ENCODE measurements at regions not wholly inside any gene's neighbourhood (a gene's known extent, or its start where the extent isn't known, plus 50 kb on each side); places are given as distances from the start of the nearest gene placed in this dataset.

DNA sequence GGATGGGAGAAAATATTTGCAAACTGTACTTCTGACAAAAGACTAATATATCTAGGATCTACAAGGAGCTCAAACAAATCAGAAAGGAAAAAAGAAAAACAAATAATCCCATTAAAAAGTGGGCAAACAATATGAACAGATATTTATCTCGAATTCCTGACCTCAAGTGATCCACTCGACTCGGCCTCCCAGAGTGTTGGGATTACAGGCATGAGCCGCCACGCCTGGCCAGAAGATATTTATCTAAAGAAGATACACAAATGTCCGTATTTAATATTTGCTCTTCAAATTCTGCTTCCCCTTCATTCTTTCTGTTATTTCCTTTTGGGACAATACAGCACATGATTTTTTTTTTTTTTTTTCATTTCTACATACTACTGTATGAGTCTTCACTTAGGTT lies 151.7 kb upstream of the GRM7 start:
- TF ChIP-seq, protein P1, sequence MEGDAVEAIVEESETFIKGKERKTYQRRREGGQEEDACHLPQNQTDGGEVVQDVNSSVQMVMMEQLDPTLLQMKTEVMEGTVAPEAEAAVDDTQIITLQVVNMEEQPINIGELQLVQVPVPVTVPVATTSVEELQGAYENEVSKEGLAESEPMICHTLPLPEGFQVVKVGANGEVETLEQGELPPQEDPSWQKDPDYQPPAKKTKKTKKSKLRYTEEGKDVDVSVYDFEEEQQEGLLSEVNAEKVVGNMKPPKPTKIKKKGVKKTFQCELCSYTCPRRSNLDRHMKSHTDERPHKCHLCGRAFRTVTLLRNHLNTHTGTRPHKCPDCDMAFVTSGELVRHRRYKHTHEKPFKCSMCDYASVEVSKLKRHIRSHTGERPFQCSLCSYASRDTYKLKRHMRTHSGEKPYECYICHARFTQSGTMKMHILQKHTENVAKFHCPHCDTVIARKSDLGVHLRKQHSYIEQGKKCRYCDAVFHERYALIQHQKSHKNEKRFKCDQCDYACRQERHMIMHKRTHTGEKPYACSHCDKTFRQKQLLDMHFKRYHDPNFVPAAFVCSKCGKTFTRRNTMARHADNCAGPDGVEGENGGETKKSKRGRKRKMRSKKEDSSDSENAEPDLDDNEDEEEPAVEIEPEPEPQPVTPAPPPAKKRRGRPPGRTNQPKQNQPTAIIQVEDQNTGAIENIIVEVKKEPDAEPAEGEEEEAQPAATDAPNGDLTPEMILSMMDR (IDR thresholded peaks at IDR 0.05), result no peak
- intact Hi-C loops (cut with DNase I), result no loop called here
- Histone ChIP-seq H3K4me1 (no peaks in the 10 kb centered on the region), H3K27ac (no peak overlapping the region), H3K27me3 (ENCODE audit: low read depth) (no peaks in the 10 kb centered on the region), H3K36me3 (no peaks in the 10 kb centered on the region), H3K4me3 (no peak overlapping the region), H3K9me3 (no peaks in the 10 kb centered on the region)
- DNase-seq, result no peak
- ATAC-seq, result no peak

DNA sequence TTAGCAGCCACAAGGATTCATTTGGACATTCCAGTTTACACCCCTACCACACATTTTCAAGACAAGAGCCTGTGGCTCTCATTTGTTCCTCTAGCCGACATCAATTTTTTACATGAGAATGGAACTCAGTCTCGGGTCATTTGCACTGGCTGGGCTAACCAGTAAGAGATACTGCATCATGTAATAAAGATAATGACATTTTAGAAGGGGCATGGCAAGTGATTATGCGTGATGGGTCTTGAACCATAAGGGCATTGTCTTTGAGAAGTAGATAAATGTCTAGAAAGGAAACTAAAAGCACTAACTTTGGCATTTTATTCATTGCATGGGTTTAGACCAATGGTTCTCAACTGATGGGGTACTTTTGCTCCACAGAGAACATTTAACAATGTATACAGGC lies 146.0 kb upstream of the GRM7 start:
- intact Hi-C loops (cut with DNase I), result no loop called here
- Histone ChIP-seq H3K4me3 (no peak overlapping the region), H3K27ac (no peak overlapping the region), H3K27me3 (ENCODE audit: low read depth) (no peaks in the 10 kb centered on the region), H3K36me3 (no peaks in the 10 kb centered on the region), H3K9me3 (no peaks in the 10 kb centered on the region), H3K4me1 (no peaks in the 10 kb centered on the region)
- TF ChIP-seq, protein P1 (IDR thresholded peaks at IDR 0.05), result no peak
- DNase-seq, result no peak
- ATAC-seq, result no peak

DNA sequence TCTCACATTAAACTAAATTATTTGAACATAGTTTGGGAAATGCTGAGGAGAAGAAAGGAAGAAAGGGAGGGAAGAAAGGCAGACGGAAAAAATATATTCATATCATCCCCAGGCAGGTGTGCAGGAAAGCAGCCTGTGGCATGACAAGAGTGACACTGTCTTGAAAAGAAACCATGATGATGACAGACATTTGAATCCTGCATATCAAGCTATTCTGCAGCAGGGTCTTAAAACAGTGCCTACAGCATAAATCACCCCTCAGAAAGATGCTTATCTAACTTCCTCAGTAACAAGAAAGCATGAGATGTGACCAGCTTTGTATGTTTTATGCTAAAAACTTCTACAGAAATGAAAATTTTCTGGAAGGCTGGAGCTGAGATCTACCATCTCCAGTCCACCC lies 144.5 kb upstream of the GRM7 start:
- Histone ChIP-seq H3K4me3 (no peak overlapping the region), H3K27ac (no peak overlapping the region), H3K9me3 (no peaks in the 10 kb centered on the region), H3K36me3 (no peaks in the 10 kb centered on the region), H3K27me3 (ENCODE audit: low read depth) (no peaks in the 10 kb centered on the region), H3K4me1 (no peaks in the 10 kb centered on the region)
- DNase-seq, result no peak
- intact Hi-C loops (cut with DNase I), result no loop called here
- no peak for ATAC-seq
- TF ChIP-seq, protein P1 (IDR thresholded peaks at IDR 0.05), result no peak

DNA sequence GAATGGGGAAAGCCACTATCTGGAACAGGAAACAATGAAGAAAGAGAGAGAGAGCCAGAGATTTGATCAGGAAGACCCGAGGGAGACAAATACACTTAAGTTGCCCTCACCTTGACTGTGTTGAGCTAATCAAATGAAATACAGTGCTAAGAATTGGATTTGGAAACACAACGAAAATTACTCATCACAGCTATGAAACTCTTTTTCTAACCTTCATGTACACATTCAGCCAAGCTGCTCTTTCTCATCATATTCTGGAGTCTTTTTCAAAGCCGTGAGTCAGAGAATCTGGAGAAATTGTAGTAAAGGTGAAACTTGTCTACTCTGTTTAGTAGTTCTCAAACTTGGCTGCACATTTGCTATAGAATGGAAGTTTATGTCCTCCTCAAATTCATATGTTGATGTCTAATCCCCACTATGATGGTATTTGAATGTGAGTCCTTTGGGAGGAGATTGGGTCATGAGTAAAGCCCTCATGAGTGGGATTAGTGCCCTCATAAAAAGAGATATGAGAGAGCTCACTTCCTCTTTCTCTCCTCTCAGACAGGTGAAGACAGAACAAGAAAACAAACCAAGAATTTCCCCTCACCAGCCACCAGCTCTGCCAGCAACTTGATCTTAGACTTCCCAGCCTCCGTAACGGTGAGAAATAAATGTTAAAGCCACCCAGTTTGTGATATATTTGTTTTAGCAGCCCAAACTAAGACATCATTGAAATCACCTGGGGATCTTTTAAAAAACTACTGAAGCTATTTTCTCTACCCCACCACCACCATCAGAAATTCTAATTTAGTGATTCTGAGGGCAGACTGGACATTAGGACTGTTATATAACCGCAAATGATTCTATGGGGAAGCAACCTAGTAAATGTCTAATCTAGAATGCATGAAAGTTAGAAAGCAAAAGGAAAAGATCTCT lies 143.6 kb upstream of the GRM7 start:
- no peak for ATAC-seq

DNA sequence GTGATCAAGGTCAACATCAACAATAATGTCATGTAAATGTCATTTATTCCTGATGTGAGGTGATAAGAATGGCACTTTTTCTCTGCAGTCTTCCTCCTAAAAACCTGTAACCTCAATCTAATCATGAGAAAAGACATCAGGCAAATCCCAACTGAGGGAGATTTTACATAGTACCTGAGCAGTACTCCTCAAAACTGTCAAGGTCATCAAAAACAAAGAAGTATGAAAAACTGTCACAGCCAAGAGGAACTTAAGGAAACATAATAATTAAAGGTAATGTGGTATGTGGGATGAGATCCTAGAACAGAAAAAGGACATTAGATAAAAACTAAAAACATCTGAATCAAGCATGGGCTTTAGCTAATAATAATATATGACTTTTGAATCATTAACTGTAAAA lies 140.9 kb upstream of the GRM7 start:
- DNase-seq (no peak), ATAC-seq (no peak)
- H3K36me3 ChIP-seq, result no peaks in the 10 kb centered on the region
- H3K4me1 ChIP-seq, result no peaks in the 10 kb centered on the region
- no peak overlapping the region for H3K4me3 ChIP-seq
- intact Hi-C loops (cut with DNase I), result no loop called here
- H3K27me3 ChIP-seq (ENCODE audit: low read depth), result no peaks in the 10 kb centered on the region
- no peak overlapping the region for H3K27ac ChIP-seq
- no peaks in the 10 kb centered on the region for H3K9me3 ChIP-seq
- TF ChIP-seq, protein P1 (IDR thresholded peaks at IDR 0.05), result no peak

More for the DNA sequence above, 143.6 kb upstream of the GRM7 start:
- intact Hi-C loops (cut with DNase I), result no loop called here
- TF ChIP-seq, protein P1 (IDR thresholded peaks at IDR 0.05), result no peak
- Histone ChIP-seq H3K9me3 (no peaks in the 10 kb centered on the region), H3K27ac (no peak overlapping the region), H3K4me1 (no peaks in the 10 kb centered on the region), H3K4me3 (no peak overlapping the region), H3K36me3 (no peaks in the 10 kb centered on the region), H3K27me3 (ENCODE audit: low read depth) (no peaks in the 10 kb centered on the region)
- DNase-seq, result no peak
